ENCODE measurements at regions not wholly inside any gene's neighbourhood (a gene's known extent, or its start where the extent isn't known, plus 50 kb on each side); places are given as distances from the start of the nearest gene placed in this dataset.
"Not testable (repeated sequence)": the region's sequence is repeated elsewhere in the genome, so short reads cannot be mapped to it uniquely, and the experiment has no call there.

DNA sequence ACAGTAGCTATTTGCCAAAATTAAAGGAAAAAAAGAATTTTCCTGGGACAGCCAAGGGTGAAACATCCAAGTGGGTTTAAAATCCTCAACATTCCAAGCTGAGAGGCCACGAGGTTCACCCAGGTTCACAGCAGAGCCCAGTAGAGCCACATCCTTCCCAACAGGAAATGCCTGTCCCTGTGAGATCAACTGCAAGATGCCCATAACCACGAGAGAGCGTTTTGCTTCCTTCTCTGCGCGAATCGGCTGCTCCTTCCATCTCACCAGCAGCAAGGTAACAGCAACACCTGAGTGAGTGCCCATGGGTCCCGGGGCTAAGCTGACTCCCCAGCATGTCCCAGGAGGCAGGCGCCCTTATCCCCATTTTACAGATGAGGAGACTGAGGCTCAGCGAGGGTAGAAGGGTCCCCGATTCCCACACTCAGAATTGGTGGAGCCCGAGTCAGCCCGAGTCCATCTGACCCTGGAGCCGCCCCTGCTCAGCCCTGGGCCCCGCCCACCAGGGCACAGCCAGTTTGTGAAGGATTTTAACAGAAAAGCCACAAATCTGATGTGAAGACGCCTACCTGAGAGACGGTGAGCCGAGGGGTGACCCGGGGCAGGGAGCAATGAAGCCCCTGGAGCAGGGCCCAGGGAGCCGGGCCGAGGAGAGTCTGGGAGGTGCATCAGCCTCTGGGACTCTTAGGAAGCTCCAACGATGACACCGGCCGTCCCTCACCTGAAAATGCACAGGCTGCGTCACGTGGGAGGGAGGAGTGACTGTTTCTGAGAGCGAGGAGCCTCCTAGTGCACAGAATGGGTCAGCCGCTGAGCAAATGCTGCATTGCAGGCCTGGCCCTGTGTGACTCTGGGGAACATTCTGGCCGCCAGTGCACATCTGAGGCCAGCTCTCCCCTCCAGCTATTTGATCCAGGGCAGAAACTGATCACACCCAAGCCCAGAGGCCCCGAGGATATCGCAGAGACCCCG lies 236.9 kb upstream of the SFSWAP start:
- TF ChIP-seq, protein P1, sequence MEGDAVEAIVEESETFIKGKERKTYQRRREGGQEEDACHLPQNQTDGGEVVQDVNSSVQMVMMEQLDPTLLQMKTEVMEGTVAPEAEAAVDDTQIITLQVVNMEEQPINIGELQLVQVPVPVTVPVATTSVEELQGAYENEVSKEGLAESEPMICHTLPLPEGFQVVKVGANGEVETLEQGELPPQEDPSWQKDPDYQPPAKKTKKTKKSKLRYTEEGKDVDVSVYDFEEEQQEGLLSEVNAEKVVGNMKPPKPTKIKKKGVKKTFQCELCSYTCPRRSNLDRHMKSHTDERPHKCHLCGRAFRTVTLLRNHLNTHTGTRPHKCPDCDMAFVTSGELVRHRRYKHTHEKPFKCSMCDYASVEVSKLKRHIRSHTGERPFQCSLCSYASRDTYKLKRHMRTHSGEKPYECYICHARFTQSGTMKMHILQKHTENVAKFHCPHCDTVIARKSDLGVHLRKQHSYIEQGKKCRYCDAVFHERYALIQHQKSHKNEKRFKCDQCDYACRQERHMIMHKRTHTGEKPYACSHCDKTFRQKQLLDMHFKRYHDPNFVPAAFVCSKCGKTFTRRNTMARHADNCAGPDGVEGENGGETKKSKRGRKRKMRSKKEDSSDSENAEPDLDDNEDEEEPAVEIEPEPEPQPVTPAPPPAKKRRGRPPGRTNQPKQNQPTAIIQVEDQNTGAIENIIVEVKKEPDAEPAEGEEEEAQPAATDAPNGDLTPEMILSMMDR (IDR thresholded peaks at IDR 0.05; ENCODE audit: borderline replicate concordance, control extremely low read depth, extremely low read depth, insufficient read depth, missing control alignments) = no peak
- no peak for DNase-seq (ENCODE audit: low spot score)
- in situ Hi-C loops (cut with MboI; ENCODE audit: low sequenced_read_pairs, unreplicated experiment) = no loop called here

DNA sequence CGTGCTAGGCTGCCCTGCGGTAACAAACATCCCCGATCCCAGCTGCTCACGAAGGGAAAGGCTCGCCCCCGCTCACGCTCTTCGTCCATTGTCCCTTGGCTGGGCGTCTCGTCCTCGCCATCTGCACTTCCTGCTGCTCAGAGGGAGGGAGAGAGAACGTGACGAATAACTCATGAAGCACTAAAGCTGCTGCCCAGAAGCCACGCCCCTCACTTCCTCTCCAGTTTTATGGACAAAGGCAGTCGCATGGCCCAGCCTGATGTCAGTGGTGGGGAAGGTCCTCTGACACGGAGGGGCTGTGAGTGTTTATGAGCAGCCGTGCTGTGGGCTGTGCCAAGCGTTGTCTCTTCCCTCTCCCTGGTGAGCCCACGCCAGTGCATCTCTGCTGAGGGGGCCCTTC lies 235.9 kb upstream of the SFSWAP start:
- in situ Hi-C loops (cut with MboI; ENCODE audit: low sequenced_read_pairs, unreplicated experiment); DNase-seq (ENCODE audit: low spot score): not testable (repeated sequence)

DNA sequence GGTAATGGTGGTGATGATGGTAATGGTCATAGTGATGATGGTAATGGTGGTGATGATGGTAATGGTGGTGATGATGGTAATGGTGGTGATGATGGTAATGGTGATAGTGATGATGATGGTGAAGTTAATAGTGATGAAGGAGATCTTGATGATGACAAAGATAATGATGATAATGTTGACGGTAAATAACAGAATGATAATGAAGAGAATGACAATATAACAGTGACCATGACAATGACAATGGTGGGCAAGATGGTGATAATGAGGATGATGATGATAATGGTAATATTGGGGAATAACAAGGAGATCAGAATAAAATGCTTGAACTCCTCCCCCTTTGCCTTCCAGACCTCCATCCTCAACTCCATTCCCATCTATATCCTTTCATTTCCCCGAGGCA lies 233.3 kb upstream of the SFSWAP start:
- no peak for DNase-seq (ENCODE audit: low spot score)
- in situ Hi-C loops (cut with MboI; ENCODE audit: low sequenced_read_pairs, unreplicated experiment) = no loop called here
- TF ChIP-seq, protein P1 (IDR thresholded peaks at IDR 0.05; ENCODE audit: borderline replicate concordance, control extremely low read depth, extremely low read depth, insufficient read depth, missing control alignments) = no peak

DNA sequence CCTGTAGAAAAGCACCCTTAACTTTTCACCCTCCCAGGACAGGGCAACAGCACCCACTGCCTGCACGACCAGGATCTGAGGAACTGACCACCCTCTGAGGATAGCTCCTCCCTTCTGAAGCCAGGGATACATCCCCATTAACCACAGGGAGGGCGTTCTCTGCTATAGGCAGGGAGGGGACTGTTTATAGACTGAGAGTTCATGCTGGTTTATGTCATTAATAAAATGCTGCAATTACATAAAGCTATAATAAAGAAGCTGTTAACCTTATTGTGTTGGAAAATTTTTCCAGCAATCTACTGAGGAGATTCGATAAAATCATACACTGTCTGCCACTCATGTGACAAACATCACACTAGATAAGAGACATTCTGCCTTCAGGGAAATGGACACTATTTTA lies 232.4 kb upstream of the SFSWAP start:
- in situ Hi-C loops (cut with MboI; ENCODE audit: low sequenced_read_pairs, unreplicated experiment) = no loop called here
- TF ChIP-seq, protein P1 (IDR thresholded peaks at IDR 0.05; ENCODE audit: borderline replicate concordance, control extremely low read depth, extremely low read depth, insufficient read depth, missing control alignments) = no peak
- no peak for DNase-seq (ENCODE audit: low spot score)

DNA sequence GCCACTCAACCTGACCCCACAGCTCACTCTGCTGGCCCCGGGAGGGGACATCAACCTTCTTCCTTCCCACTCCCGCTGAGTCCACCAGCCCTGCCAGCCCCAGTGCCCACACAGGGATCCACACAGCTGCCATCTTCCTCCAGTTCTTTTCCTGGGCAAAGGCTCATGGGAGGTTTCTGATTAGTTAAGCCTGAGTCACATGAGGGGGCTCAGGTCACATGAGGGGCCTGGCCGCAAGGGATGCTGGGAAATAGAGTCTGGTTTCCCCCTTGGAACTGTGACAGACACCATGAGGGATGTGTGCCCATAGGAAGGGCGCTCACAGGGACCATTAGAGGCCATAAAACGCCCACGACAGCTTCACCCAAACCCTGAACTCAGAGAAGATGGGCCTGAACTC lies 228.7 kb upstream of the SFSWAP start:
- TF ChIP-seq, protein P1 (IDR thresholded peaks at IDR 0.05; ENCODE audit: borderline replicate concordance, control extremely low read depth, extremely low read depth, insufficient read depth, missing control alignments) = no peak
- in situ Hi-C loops (cut with MboI; ENCODE audit: low sequenced_read_pairs, unreplicated experiment) = no loop called here
- no peak for DNase-seq (ENCODE audit: low spot score)

DNA sequence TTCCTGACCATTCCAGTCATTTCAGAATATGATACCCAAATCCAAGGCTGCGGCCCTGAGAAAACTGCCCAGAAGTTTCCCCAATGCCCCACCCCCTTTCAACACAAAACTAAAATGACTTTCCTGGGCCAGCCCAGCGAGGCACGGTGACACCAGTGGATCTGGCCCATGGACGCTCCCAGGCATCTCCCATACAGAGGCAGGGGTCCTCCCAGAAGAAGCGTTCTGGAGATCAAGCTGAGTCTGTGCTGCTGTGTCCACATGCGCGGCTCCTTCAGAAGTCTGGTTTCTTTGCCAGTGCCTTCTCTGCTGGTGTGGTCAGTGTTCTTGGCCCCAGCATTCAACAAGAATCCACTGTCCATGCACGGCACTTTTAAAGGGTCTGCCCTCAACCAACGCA lies 228.2 kb upstream of the SFSWAP start:
- in situ Hi-C loops (cut with MboI; ENCODE audit: low sequenced_read_pairs, unreplicated experiment) = no loop called here
- TF ChIP-seq, protein P1 (IDR thresholded peaks at IDR 0.05; ENCODE audit: borderline replicate concordance, control extremely low read depth, extremely low read depth, insufficient read depth, missing control alignments) = no peak
- no peak for DNase-seq (ENCODE audit: low spot score)

DNA sequence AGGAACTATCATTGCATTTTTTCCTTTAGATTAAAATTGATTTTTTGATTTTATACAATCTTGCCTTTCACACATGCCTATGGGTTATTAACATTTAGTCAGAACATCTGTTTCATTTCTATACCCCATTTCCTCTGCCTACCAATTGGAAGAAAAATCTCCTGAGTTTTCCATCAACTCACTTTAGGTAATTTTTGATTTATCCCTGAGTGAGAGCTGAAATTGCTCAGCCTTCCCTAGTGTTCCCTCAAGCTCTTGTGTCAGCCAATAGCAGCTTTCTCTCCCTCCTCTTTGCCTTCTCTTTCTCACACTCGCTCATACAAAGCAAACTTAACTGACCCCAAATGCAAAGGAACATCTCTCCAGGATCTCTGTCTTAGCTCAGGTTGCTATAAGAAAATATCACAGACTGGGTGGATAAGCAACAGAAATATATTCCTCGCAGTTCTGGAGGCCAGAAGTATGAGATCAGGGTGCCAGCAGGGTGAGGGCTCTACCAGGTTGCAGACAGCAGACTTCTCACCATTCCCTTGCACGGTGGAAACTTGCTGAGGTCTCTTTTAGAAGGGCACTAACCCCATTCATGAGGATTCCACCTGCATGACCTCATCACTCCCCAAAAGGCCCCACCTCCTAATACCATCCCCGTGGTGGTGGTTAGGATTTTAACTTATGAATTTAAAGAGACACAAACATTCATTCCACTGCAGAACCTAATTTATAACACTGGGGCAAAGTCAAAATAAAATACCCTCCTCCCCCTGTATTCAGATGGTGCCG lies 224.2 kb upstream of the SFSWAP start:
- no peak for DNase-seq (ENCODE audit: low spot score)
- in situ Hi-C loops (cut with MboI; ENCODE audit: low sequenced_read_pairs, unreplicated experiment) = no loop called here
- TF ChIP-seq, protein P1 (IDR thresholded peaks at IDR 0.05; ENCODE audit: borderline replicate concordance, control extremely low read depth, extremely low read depth, insufficient read depth, missing control alignments) = no peak

Measured in GM13976 (cell line).